Neutrophil (primary cell): ENCODE measurements at regions not wholly inside any gene's neighbourhood (a gene's known extent, or its start where the extent isn't known, plus 50 kb on each side); places are given as distances from the start of the nearest gene placed in this dataset.

Source experiments
- H3K27ac ChIP-seq: fragments of 200-600 bp; sonication (generic); 2 replicates; pipeline ENCODE4 v1.5.1; 2016; ENCODE audit warnings: mild to moderate bottlenecking, moderate library complexity
- H3K27me3 ChIP-seq: fragments of 200-600 bp; sonication (generic); 2 replicates; pipeline ENCODE4 v1.6.0; 2016; ENCODE audit warnings: mild to moderate bottlenecking
- H3K36me3 ChIP-seq: fragments of 200-600 bp; sonication (generic); 2 replicates; pipeline ENCODE4 v1.5.1; 2017
- H3K4me1 ChIP-seq, 2 experiments: fragments of 200-600 bp in 1 of 2; sonication (generic) in 1 of 2; 1 replicate in 1 of 2; 2 replicates in 1 of 2; pipeline versions ENCODE4 v1.5.1 to v1.6.1; 2013 to 2016; ENCODE audit warnings: low read depth in 1 of 2, low read length in 1 of 2, mild to moderate bottlenecking in 1 of 2, moderate library complexity in 1 of 2; ENCODE audit not compliant: control insufficient read depth in 1 of 2, insufficient read depth in 1 of 2
- H3K4me3 ChIP-seq, 2 experiments: fragments of 200-600 bp in 1 of 2; sonication (generic) in 1 of 2; 1 replicate in 1 of 2; 2 replicates in 1 of 2; pipeline ENCODE4 v1.5.1; 2013 to 2016; ENCODE audit warnings: low read depth in 1 of 2, low read length in 1 of 2, mild to moderate bottlenecking in 1 of 2, moderate library complexity in 1 of 2
- H3K9me3 ChIP-seq: fragments of 200-600 bp; sonication (generic); 2 replicates; pipeline ENCODE4 v1.5.1; 2016
- TF ChIP-seq, protein P1 (sequence below): fragments of 200-600 bp; sonication (generic); IDR thresholded peaks from 2 replicates; pipeline ENCODE4 v1.5.1; 2016; ENCODE audit warnings: antibody characterized with exemption

DNA sequence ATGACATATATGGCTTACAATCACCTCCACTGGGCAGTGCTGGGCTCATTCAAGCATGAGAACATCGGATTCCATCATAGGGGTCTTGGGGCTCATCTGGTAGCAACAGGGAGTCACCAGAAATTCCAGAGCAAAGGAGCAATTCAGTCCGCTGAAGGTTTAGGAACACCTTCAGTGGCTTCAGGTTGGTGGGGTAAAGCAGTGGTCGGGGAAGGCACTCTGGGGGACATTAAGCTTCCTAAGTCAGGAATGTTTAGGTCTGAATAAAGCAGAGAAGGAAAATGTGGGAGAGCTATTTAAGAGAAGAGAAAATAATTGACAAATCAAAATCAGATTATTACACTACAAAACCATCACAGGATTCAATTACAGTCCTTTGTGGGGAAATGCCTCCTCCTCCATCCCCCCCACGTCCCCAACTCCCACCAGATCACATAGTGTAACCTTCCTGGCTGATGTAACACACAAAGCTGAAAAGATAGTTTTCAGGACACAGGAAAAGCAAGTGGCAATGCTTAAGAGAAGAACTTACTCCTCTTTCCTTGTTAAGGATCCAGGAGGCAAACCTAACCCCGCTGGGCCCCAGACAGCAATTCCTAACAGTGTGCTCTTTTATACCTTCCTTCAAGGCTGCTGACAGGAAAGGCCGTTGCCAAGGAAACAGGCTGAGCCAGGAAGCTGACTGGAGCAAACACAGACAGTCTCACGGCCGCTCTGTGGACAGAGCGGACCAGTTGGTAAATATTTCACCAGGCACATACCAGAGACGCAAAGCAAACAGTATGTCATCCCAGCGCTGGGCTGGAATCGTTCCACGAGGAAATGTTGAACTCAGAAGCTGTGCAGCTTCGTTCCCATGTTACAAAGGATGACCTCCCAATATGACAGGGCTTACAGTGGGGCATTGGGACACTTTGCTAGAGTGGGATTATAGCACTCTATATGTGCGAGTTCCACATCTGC, 57.5 kb upstream of the LMCD1 start:
- no peak overlapping the region for H3K4me3 ChIP-seq
- H3K27ac ChIP-seq = no peak overlapping the region
- peaks cover 17% of the 10 kb centered on the region for H3K27me3 ChIP-seq
- no peaks in the 10 kb centered on the region for H3K36me3 ChIP-seq
- H3K9me3 ChIP-seq = no peaks in the 10 kb centered on the region
- no peaks in the 10 kb centered on the region for H3K4me1 ChIP-seq
- TF ChIP-seq, protein P1, sequence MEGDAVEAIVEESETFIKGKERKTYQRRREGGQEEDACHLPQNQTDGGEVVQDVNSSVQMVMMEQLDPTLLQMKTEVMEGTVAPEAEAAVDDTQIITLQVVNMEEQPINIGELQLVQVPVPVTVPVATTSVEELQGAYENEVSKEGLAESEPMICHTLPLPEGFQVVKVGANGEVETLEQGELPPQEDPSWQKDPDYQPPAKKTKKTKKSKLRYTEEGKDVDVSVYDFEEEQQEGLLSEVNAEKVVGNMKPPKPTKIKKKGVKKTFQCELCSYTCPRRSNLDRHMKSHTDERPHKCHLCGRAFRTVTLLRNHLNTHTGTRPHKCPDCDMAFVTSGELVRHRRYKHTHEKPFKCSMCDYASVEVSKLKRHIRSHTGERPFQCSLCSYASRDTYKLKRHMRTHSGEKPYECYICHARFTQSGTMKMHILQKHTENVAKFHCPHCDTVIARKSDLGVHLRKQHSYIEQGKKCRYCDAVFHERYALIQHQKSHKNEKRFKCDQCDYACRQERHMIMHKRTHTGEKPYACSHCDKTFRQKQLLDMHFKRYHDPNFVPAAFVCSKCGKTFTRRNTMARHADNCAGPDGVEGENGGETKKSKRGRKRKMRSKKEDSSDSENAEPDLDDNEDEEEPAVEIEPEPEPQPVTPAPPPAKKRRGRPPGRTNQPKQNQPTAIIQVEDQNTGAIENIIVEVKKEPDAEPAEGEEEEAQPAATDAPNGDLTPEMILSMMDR = no peak

DNA sequence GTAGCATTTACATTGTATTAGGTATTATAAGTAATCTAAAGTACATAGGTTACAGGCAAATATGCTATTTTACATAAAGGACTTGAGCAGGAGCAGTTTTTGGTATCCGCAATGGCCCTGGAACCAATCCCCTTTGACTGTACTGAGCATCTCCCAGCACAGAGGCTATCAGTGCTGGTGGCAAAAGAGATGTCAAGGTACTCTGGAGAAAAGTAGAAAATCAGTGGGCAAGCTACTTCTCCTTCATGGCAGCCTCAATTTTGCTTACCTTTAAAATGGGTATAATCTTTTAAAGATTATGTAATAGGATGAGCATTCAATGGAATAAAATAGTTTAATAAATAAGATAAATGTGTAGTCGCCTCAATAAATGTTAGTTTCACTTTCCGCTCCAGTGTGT, 56.7 kb upstream of the LMCD1 start:
- no peaks in the 10 kb centered on the region for H3K4me1 ChIP-seq
- no peak overlapping the region for H3K27ac ChIP-seq
- no peaks in the 10 kb centered on the region for H3K36me3 ChIP-seq
- TF ChIP-seq, protein P1 = no peak
- peaks cover 17% of the 10 kb centered on the region for H3K27me3 ChIP-seq
- no peaks in the 10 kb centered on the region for H3K9me3 ChIP-seq
- H3K4me3 ChIP-seq = no peak overlapping the region

DNA sequence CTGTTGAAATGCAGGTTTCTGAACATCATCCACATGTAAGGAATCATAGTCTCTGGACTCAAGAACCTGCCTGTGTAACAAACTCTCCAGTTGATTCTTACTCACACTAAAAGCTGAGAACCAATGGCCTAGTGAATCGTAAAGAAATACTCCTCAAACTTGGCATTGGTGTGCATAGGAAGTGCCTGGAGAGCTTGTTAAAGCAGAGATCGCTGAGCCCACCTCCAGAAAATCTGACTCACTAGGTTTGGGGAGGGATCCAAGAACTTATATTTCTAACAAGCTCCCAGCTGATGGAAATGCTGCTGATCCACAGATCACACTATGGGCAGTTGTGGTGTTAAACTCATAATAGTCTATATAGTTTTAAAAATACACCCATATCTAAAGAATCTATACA, 55.8 kb upstream of the LMCD1 start:
- Histone ChIP-seq H3K27me3 (peaks cover 17% of the 10 kb centered on the region), H3K9me3 (no peaks in the 10 kb centered on the region), H3K4me3 (no peak overlapping the region), H3K36me3 (no peaks in the 10 kb centered on the region), H3K27ac (no peak overlapping the region), H3K4me1 (no peaks in the 10 kb centered on the region)
- TF ChIP-seq, protein P1 = no peak

DNA sequence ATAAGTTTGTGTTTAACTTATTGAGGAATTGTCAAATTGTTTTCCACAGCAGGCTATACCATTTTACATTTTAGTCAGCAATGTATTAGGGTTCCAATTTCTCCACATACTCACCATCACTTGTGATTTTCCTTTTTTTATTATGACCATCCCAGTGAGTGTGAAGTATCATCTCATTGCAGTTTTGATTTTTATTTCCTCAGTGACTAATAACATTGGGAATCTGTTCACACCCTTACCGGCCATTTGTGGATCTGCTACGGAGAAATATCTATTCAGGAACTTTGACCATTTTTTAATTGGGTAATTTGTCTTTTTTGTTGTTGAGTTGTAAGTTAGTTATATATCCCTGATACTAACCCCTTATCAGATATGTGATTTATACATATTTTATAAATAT, 54.8 kb upstream of the LMCD1 start:
- Histone ChIP-seq H3K4me1 (no peaks in the 10 kb centered on the region), H3K27me3 (peaks cover 17% of the 10 kb centered on the region), H3K4me3 (no peak overlapping the region), H3K9me3 (no peaks in the 10 kb centered on the region), H3K27ac (no peak overlapping the region), H3K36me3 (no peaks in the 10 kb centered on the region)
- TF ChIP-seq, protein P1 = no peak

DNA sequence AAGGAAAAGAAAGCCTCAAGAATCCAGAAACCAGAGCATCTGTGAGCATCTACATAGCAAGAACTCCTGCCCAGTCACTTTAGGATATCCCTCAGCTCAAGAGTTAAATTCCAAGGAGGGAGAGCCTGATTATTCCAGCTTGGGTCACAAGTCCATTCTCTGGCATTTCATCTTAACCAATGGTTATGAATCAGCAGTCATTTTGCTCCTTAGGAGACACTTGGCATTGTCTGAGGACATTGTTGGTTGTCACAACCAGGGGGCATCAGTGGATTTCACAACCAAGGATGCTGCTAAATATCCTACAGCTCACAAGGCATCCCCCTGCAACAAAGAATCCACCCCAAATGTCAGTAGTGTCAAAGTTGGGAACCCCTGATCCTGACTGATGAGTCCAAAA, 51.0 kb upstream of the LMCD1 start:
- Histone ChIP-seq H3K4me3 (no peak overlapping the region), H3K9me3 (no peaks in the 10 kb centered on the region), H3K27me3 (no peaks in the 10 kb centered on the region), H3K4me1 (no peaks in the 10 kb centered on the region), H3K36me3 (no peaks in the 10 kb centered on the region), H3K27ac (no peak overlapping the region)
- TF ChIP-seq, protein P1 = no peak
